H1 (cell line): ENCODE measurements at regions not wholly inside any gene's neighbourhood (a gene's known extent, or its start where the extent isn't known, plus 50 kb on each side); places are given as distances from the start of the nearest gene placed in this dataset.

ENCODE experiments used
- CBX5 ChIP-seq: fragments of 300-800, 300-1000 bp; sonication (generic); IDR thresholded peaks from 2 replicates; pipeline ENCODE4 v1.7.1; 2016; ENCODE audit warnings: antibody characterized with exemption, low read length, low read depth
- KDM1A ChIP-seq: fragments of 200-600, 300-600 bp; sonication (generic); IDR thresholded peaks from 2 replicates; pipeline ENCODE4 v1.7.1; 2016; ENCODE audit warnings: mild to moderate bottlenecking, low read length, borderline replicate concordance
- RBBP5 ChIP-seq: IDR thresholded peaks from 2 replicates; pipeline ENCODE4 v1.7.1; 2012; ENCODE audit warnings: low read depth, mild to moderate bottlenecking, inconsistent platforms, low read length, moderate library complexity, borderline replicate concordance
- SP2 ChIP-seq: IDR thresholded peaks from 2 replicates; pipeline ENCODE4 v1.6.1; 2012; ENCODE audit warnings: mild to moderate bottlenecking, low read length, inconsistent platforms

- no peak for TF ChIP-seq CBX5
- TF ChIP-seq KDM1A: no peak
- TF ChIP-seq SP2: no peak
- TF ChIP-seq RBBP5: no peak
- TF ChIP-seq, all 59 proteins: peak for 0
Observed at GRCh38 chr4:27305246-27305645, 444.6 kb downstream of the STIM2 start (continued).
